ENCODE measurements at regions not wholly inside any gene's neighbourhood (a gene's known extent, or its start where the extent isn't known, plus 50 kb on each side); places are given as distances from the start of the nearest gene placed in this dataset.

GRCh38 chr11:36718451-36718850, 120.4 kb upstream of the RAG2 start:
- no peaks in the 10 kb centered on the region for H3K4me1 ChIP-seq (ENCODE audit: control insufficient read depth, insufficient read depth, low read length, poor library complexity, severe bottlenecking)
- no peaks in the 10 kb centered on the region for H3K27me3 ChIP-seq (ENCODE audit: control insufficient read depth, insufficient read depth, low read length)
- no peak for ATAC-seq (ENCODE audit: low read depth in 2 of 2)
- Mint-ChIP-seq H3K36me3 (no peaks in the 10 kb centered on the region), H3K27me3 (peaks cover 6% of the 10 kb centered on the region), H3K4me3 (no peak overlapping the region), H3K27ac (no peak overlapping the region), H3K4me1 (no peaks in the 10 kb centered on the region), H3K9me3 (peaks cover 0 to 3% (median 0%) of the 10 kb centered on the region in 7 donors)
- no peaks in the 10 kb centered on the region for H3K36me3 ChIP-seq (ENCODE audit: control insufficient read depth, insufficient read depth, low read length)
- H3K27ac ChIP-seq (ENCODE audit: insufficient read depth, low read length, poor library complexity, severe bottlenecking), result no peak overlapping the region
- H3K9me3 ChIP-seq (ENCODE audit: control insufficient read depth in 2 of 2, low read length in 2 of 2), result no peaks in the 10 kb centered on the region
- no peak overlapping the region for H3K4me3 ChIP-seq (ENCODE audit: low read depth, low read length)
- DNase-seq, result no peak

GRCh38 chr11:36713715-36714114, 115.7 kb upstream of the RAG2 start:
- Histone ChIP-seq H3K4me1 (ENCODE audit: control insufficient read depth, insufficient read depth, low read length, poor library complexity, severe bottlenecking) (no peaks in the 10 kb centered on the region), H3K27me3 (ENCODE audit: control insufficient read depth, insufficient read depth, low read length) (no peaks in the 10 kb centered on the region), H3K36me3 (ENCODE audit: control insufficient read depth, insufficient read depth, low read length) (no peaks in the 10 kb centered on the region), H3K27ac (ENCODE audit: insufficient read depth, low read length, poor library complexity, severe bottlenecking) (no peak overlapping the region), H3K9me3 (ENCODE audit: control insufficient read depth in 2 of 2, low read length in 2 of 2) (no peaks in the 10 kb centered on the region), H3K4me3 (ENCODE audit: low read depth, low read length) (no peak overlapping the region)
- H3K27ac Mint-ChIP-seq, result no peak overlapping the region
- no peak overlapping the region for H3K4me3 Mint-ChIP-seq
- ATAC-seq (ENCODE audit: low read depth in 2 of 2) (no peak), DNase-seq (no peak)
- H3K9me3 Mint-ChIP-seq, result peaks cover 0 to 3% (median 0%) of the 10 kb centered on the region in 7 donors
- no peaks in the 10 kb centered on the region for H3K4me1 Mint-ChIP-seq
- no peaks in the 10 kb centered on the region for H3K27me3 Mint-ChIP-seq
- no peaks in the 10 kb centered on the region for H3K36me3 Mint-ChIP-seq

- Mint-ChIP-seq H3K4me3 (no peak overlapping the region), H3K27me3 (no peaks in the 10 kb centered on the region), H3K27ac (no peak overlapping the region), H3K4me1 (no peaks in the 10 kb centered on the region), H3K36me3 (no peaks in the 10 kb centered on the region), H3K9me3 (peaks cover 0 to 3% (median 0%) of the 10 kb centered on the region in 7 donors)
- no peaks in the 10 kb centered on the region for H3K27me3 ChIP-seq (ENCODE audit: control insufficient read depth, insufficient read depth, low read length)
- ATAC-seq (ENCODE audit: low read depth in 2 of 2) (no peak), DNase-seq (no peak)
- no peak overlapping the region for H3K27ac ChIP-seq (ENCODE audit: insufficient read depth, low read length, poor library complexity, severe bottlenecking)
- no peaks in the 10 kb centered on the region for H3K4me1 ChIP-seq (ENCODE audit: control insufficient read depth, insufficient read depth, low read length, poor library complexity, severe bottlenecking)
- H3K36me3 ChIP-seq (ENCODE audit: control insufficient read depth, insufficient read depth, low read length), result no peaks in the 10 kb centered on the region
- H3K4me3 ChIP-seq (ENCODE audit: low read depth, low read length), result no peak overlapping the region
- H3K9me3 ChIP-seq (ENCODE audit: control insufficient read depth in 2 of 2, low read length in 2 of 2), result no peaks in the 10 kb centered on the region
Measured at GRCh38 chr11:36711104-36711825, 113.2 kb upstream of the RAG2 start.
